DLD1 (cell line): ENCODE measurements at regions not wholly inside any gene's neighbourhood (a gene's known extent, or its start where the extent isn't known, plus 50 kb on each side); places are given as distances from the start of the nearest gene placed in this dataset.

Experiments used
- in situ Hi-C: cut with HindIII; loops from 2 replicates; pipeline ENCODE4 v1.10.0; 2017; ENCODE audit warnings: low sequenced_read_pairs

DNA sequence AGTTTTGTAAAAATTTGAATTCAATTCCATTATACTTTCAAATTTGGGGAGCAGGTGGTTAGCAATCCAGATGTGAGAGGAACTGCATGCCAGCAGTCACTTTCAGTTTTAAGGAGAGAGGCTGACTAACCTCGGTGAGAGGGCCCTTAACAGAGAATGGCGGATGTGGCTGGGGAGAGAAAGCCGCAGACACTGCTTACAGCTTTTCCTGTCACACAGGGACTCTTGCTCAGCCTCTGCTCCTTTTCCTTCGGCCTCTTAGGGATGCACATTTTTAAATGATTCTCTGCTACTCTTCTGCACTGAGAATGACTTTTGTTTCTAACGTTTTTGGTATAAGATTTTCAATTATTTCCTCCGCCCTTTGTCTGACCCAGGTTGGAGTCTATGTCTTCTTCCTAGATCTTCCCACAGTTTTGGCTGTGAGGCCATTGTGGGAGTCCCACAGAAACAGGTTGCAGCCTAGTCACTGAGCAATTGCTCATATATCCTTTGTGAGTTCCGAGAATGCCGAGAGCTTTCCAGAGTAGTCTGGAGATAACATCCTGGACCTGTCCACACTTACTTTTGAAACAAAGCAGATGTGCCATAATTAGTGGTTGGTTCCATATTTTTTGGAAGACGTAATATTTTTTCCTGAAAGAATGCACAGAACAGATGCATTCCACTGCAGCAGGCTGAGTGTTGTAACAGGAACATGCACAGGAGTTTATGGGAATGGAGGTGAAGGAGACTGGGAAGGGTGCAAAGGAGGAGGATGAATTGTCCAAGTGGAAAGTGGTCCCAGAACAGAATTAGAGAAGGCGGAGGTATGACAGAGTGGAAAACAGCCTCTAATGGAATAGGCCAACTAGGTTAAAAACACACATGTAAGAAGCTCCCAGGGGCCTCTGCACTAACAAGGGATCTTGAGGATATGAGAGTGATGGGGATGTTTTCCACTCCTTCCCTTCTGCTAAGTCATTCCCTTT, 168.0 kb upstream of the ZNF32 start:
- in situ Hi-C loops: no loop called here

DNA sequence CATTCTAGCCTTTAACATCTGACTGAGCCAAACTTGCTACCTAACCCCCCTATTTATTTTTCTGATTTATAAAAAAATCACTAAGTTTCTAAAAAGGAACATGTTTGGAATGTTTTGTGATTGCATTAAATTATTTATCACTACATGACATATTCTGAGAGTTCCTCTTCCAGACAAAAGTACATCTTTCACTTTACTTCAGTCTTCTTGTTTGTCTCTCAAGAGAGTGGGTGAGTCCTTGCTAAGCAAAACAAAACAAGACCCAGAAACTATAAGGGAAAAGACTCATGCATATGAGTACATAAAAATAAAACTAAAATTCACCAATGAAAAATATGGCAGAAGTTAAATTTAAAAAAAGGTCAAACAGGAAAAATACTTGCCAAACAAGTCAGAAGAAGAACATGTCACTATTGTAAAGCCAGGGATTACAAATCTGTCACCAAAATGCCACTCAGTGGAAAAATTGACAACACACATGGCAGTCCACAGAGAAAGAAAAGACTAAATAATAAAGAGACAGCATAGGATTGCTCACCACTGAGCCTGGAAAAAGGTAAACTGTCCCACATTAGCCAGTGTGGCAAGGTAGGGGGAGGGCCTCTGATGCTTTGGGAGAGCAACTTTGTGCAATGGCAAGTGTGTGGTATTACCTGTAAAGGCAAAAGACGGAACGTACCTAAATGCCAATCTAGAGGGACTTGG, 166.7 kb upstream of the ZNF32 start:
- in situ Hi-C loops: no loop called here

DNA sequence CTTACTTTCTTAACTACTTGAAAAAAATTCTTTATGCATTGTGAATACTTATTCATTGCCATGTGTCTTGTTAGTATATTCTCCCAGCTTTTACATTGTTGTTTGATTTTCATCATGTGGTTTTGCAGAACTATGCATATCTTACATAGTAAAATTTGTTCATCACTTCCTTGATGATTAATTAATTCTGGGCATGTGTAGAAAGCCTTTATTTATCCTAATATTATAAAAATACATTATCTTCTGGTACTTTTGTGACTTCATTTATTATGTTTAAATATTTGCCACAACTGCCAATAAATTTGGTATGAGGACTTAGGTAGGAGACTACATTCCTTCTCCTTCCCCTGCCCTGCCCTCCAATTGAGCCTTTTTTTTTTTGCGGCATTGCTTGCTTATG, 166.0 kb upstream of the ZNF32 start:
- in situ Hi-C loops: no loop called here

DNA sequence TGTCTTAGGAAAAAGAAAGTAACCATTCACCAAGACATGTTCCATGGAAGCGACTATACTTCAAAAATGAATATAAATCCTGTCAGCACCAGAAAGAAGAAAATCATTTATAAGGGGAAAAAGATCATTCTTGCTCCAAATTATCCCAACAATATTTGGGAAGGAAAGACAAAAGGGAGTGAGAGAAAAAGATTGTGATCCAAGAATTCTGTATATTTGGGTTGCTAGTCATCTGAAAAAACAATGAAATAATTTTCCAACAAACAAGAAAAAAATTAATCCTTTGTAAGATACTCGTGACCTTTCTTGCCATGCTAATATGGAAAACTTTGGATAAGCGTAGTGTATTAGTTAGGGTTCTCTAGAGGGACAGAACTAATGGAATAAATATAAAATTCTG, 163.2 kb upstream of the ZNF32 start:
- in situ Hi-C loops: no loop called here

DNA sequence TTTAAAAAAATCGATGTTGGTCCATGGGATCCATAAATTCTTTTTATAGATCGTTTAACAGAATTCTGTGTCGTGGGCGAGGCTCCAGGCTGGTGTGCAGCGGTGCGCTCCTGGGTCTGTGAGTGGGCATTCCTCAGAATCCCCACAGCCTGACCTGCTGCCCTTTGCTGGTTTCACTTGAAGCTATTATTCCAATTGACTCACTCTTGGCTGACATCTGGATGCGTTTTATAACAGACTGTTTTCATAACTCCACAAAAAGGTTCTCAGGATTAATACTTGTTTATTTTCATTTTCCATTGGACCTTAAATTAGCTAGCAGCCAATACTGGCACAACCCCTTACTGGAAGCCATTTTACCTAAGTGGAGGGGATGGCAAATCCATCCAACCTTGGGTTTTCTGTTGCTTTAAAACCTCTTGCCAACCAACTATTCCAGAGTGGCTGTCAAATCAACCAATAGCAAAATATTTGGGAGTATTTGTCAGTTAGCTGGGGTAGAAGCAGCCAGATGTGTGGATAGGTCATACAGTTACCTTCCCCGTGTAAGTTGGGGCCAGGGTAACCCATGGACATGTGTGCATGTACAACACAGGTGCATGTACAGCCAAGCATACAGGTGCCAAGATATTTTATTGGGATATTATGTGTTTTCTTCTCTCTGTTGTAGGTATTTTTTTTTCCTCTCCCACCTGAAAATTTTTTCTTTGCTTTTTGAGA, 160.7 kb upstream of the ZNF32 start:
- in situ Hi-C loops: no loop called here

DNA sequence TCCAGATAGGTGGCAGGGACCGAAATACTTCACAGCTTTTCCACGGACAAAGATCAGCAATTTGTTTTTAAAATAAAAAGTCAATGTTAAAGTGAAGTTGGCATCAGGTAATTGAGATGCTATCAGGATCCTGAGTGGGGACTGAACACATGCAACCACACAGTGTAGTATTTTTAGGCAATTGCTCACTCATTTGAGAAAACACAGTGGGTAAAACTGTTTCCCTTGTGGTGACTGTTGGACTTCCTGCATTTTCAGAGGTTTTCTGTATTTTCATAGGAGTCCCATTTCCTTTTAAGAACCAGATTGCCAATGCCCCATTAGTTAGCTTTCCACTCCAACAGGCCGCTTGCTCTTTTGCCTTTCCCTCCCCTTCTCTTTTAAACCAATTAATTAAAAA, 159.5 kb upstream of the ZNF32 start:
- in situ Hi-C loops: no loop called here

DNA sequence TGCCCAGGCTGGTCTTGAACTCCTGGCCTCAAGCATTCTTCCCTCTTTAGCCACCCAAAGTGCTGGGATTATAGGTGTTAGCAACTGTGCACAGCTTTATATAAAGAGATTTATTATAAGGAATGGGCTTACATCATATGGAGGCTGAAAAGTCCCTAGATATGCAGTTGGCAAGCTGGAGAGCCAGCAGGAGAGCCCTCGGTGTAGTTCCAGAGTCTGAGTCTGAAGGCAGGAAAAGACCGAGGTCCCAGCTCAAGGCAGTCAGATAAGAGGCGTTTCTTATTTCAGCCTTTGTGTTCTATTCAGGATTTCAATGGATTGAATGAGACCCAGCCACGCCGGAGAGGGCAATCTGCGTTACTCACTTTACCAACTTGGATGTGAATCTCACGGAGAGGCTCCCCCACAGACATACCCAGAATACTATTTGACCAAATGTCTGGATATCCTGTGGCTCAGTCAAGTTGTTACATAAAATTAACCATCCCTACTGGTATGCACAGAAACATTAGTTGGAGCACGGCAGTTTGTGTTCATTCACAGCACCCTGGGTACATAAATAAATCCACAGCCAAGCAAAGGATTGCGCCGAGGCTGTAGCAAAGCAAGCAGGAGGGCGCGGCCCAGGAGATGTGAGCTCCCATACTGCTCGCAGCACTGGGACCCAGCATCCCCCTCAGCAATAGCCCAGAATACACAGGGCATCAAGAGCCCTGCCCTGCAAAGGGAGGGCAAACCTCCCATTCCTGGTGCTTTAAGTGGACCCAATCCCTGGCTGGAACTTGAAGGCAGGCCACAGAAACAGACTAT, 158.4 kb upstream of the ZNF32 start:
- in situ Hi-C loops: no loop called here

DNA sequence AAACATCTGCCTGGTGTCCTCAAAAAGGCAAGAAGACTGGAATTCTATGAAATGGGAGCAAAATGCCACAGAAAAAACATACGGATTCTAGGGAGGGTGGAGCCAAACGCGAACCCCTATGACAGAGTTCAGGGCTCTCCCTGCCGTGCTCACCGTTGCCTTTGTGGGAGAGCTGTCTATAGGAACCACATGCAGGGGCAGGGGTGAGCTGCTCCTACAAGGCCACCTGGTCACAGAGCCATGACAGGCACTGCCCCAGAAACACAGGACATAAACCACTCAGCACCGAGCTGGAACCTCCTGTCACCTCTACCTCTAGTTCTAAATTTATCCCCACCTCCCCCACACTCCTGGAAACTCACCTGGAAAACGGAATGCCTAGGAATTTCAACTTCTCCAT, 155.1 kb upstream of the ZNF32 start:
- in situ Hi-C loops: no loop called here

DNA sequence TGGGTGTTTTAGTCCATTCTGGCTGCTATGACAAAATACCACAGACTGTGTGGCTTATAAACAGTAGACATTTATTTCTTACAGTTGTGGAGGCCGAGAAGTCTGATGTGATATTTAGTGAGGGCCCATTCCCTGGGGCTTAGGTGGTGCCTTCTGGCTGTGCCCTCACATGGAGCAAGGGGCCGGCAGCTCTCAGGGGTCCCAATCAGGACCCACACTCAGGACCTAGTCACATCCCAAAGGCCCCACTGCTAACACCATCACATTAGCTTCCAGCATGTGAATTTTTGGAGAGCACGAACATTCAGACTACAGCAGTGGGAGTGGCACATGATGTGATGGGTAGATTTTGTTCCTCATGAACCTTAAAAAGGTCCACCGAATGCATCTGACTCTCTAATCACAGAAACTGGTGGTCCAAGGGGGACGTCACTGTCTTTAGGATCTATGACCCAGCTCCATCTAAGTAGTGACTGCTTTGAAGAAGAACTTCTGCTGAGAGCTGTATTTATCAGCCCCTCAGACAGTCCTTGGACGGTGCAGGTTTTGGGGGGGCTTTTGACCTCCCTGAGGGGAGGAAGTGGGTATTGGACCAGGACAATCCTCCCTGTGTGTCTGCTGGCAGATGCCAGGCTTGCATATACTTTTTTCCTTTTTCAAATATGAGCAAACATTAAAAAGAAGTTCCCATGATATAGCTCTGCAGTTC, 154.5 kb upstream of the ZNF32 start:
- in situ Hi-C loops: no loop called here

DNA sequence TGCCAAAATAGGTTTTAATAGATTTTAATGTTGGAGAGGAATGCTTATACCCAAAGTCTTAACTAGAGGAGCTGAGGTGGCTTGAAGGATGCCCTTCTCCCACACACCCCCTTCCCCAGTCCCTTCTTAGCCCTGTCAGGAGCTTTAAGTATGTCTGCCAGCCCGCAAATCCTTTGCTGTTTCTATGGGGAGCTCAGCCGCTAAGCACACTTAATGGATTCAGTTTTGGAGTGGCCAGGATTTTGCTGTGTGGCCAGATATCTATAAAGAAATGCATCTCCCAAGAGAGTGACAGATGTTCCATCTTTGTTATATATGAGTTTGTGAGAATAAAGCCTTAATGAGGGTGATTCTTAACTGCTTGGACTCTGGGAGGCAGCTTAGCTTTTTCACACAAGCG, 152.9 kb upstream of the ZNF32 start:
- in situ Hi-C loops: no loop called here

DNA sequence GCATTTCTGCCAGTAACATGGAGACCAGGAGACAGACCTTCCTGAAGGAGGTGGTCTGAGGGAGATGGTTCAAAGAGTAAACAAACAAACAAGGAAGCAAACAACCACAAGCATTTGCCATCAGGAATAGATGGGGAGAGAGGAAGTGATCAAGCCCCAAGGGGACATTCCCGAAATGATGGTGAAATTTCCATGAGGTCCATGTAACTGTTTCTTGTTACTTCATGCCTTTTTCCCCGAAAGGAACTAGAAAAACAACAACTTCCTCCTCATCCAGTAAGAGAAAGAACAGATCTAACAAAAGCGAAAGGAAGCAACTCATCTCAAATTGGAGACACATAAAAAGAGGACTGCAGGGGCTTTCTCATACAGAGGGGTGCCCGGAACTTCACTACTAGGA, 152.5 kb upstream of the ZNF32 start:
- in situ Hi-C loops: no loop called here

DNA sequence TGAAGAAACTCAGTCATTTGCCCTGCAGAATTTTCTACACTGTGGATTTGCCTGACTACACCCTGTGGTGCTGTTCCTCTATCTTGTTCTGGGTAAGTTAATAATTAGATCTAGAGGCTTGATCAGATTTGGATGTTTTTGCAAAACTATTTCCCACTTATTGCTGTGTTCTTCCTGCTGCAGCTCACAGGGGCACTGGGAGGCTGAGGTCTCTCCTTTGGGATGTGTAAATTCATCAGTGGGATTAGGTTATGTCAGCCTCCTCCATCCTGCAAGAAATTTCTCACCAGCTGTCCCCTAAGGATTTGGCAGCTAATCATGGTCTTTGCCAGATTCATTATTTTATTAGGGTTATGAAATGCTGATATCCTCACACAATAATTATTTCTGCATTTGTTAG, 148.1 kb upstream of the ZNF32 start:
- in situ Hi-C loops: no loop called here

DNA sequence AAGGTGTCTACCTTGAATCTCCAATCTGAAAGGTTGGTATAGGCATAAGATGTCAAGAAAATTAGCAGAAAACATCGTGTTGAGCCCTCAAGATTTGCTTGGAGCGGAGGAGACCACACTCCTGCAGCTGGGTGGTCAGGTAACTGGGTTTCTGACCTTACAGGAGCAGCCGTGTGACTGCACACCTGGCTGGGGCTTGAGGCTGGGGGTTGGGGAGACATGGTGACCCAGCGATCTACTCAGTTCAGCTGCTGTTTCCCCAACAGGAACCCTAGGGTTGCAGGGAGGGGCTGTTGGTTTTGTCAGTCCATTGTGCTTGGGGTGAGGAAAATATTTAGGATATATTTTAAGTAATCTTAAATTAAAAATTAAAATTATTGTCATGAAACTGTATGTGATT, 147.0 kb upstream of the ZNF32 start:
- in situ Hi-C loops: no loop called here

DNA sequence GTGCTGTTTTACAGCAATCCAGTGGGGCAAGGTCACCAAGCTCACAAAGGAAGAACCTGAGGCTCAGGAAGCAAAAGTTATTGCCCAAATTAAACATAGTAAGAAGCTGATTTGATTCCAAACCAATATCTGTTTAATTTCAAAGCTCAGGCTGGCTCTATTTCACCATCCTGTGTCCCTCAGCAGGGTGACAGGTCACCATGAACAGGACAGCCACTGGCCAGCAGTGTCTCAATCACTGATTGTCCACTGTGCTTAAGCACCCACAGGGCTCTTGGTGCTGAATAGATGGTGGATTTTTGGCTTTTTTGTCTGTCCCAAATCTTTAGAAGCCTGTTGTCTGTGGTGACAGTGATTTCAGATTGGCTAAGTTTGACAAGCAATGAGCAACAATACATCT, 146.4 kb upstream of the ZNF32 start:
- in situ Hi-C loops: no loop called here

DNA sequence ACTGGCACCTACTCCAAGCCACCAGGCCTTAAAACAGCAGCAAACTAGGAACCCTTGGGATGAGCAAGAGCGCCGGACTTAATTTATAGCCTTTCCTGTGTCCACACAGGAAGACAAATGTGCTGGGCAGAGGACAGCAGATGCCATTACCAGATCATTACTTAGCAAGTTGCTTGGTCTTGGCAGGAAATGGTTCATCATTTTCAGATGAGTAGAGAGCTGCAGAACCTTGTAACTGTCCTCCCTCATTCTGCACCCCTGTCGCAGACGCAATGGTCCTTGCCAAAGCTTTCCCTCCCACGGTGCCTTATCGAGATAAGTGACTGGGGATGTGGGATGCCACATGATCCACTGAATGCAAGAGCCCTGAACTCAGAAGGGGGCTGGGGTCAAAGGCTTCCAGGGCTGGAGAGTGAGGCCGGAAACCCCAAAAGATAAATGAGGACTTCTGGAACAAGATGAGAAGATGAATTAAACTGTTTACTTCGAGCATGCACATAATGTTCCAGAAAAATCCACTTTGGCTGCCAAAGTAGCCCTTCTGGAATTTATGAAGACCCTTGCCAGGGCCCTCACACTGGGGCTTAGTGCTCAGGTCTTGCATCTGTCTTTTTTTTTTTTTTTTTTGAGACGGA, 145.6 kb upstream of the ZNF32 start:
- in situ Hi-C loops: no loop called here

DNA sequence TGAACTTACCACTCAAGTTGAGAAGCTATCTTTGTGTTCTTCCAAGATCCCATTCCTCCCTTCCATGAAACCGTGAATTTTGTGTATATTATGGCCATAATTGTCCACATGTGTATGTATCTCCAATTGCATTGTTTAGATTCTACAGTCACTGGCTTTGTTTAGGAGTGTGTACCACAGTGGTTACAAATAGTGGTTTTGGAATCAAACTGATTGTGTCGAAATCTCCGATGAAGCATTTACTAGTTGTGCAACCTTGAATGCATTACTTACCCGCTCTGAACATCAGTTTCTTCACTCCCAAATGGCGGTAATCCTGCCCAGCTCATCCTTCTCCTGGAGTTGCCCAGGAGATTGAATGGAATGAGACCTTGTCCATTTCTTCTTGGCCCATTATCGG, 145.0 kb upstream of the ZNF32 start:
- in situ Hi-C loops: no loop called here

DNA sequence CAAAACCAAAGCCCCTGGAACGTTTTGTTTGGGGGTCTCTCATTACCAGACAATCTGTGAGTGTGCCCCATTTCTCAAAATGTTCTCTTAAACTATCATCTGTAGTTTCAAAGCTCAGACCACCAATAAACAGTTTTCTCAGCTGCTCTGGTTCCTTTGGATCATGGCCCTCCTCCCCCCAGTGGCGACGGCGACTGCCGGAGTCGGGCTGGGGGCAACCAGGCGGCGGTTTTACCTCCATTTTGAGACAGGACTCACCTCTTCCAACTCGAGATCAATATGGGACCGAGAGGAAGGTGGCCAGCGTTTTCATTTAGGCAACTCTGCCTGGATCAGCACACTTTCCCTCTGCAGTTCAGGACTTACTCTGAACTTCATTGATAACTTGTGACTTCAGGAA, 141.5 kb upstream of the ZNF32 start:
- in situ Hi-C loops: no loop called here

DNA sequence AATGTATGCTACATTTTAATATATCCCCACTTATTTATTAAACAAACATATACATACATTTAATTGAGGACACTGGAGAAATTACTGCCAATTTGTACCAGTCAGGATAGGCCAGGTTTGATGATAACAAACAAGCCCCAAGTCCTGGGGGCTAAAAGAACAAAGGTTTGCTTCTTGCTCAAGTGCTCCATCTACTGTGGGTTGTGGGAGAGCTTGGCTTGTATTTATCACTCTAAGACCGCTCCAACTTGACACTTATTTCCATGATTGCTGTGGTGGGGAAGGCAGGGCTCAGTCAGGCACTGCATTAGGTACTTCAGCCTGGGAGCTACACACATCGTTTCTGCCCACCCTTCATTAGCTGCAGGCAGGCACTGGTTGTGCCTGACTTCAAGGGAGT, 136.6 kb upstream of the ZNF32 start:
- in situ Hi-C loops: no loop called here

DNA sequence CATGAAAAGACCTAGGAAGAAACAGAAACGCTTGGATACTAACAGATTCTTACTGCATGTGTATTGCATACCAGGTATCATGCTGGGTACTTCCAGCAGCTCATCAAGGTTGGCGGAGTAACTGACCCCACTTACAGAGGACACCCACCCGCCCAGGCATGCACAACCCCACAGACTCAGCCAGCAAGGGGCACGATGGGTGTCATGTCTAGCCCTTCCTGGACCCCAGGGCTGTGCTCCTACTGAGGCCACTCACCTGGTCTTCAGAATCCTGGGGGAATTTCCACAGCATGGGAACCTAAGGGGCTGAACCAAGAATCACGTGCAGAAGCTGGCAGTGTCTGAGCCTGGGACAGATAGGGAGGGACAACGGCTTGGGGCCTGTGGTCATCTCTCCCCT, 134.1 kb upstream of the ZNF32 start:
- in situ Hi-C loops: no loop called here
